Right lobe of liver (tissue), 6 donors: ENCODE measurements at regions not wholly inside any gene's neighbourhood (a gene's known extent, or its start where the extent isn't known, plus 50 kb on each side); places are given as distances from the start of the nearest gene placed in this dataset.

ENCODE experiments used
- ATAC-seq, 4 donors: fragments of 200-7000 bp; cut with Tn5 transposase; one replicate each; pipeline ENCODE4 v1.9.1; 2020; ENCODE audit warnings: mild to moderate bottlenecking in 4 of 4, moderate library complexity in 4 of 4
- DNase-seq, 3 donors: peaks; one replicate each; pipeline ENCODE4 v3.0.0-alpha.2; 2020
- H3K27ac ChIP-seq, 3 donors: fragments of 200-600 bp; one replicate each; pipeline ENCODE4 v1.8.0; 2022
- H3K27me3 ChIP-seq, 2 donors: fragments of 200-600 bp; one replicate each; pipeline ENCODE4 v1.8.0; 2022
- H3K36me3 ChIP-seq, 4 donors: fragments of 200-600 bp; sonication (generic) in 1 of 4; one replicate each; pipeline versions ENCODE4 v1.5.1 to v1.8.0; 2017 to 2022; ENCODE audit warnings: control low read depth in 1 of 4
- H3K4me1 ChIP-seq, 4 donors: fragments of 200-600 bp; sonication (generic) in 1 of 4; one replicate each; pipeline versions ENCODE4 v1.5.1 to v1.8.0; 2017 to 2022; ENCODE audit warnings: control low read depth in 1 of 4
- H3K4me3 ChIP-seq, 3 donors: fragments of 200-600 bp; one replicate each; pipeline ENCODE4 v1.8.0; 2022
- H3K9me3 ChIP-seq, 4 donors: fragments of 200-600 bp; sonication (generic) in 1 of 4; one replicate each; pipeline versions ENCODE4 v1.5.1 to v1.8.0; 2017 to 2022; ENCODE audit warnings: control low read depth in 1 of 4
- CTCF ChIP-seq, 4 donors: fragments of 200-600 bp in 3 of 4; fragments of 450-650 bp in 1 of 4; IDR thresholded peaks; one replicate each; pipeline versions ENCODE4 v1.5.1 to v1.8.0; 2016 to 2022; ENCODE audit warnings: antibody characterized with exemption in 4 of 4, mild to moderate bottlenecking in 2 of 4
- POLR2A ChIP-seq: fragments of 450-650 bp; IDR thresholded peaks from one replicate; pipeline ENCODE4 v1.6.1; 2017; ENCODE audit warnings: antibody characterized with exemption, mild to moderate bottlenecking
- WGBS: methylation state at CpG from one replicate; pipeline ENCODE4 v1.1.6; 2018; ENCODE audit warnings: low coverage, low lambda C conversion rate; ENCODE audit not compliant: insufficient coverage; ENCODE audit errors: missing lambda C conversion rate; 5-methylcytosine and 5-hydroxymethylcytosine counted together
- intact Hi-C, 2 donors: fragments of 100-400 bp; cut with DNase I; formaldehyde crosslinking; loops; one replicate each; pipeline versions ENCODE4 v1.11.2 to v1.14.1; 2022
- donor health status: DM: no; HTN: yes; CAD: no.
- donor health status: DM: no; HTN: no; CAD: no.
- donor health status: DM: no; HTN: no; CAD: no.
- donor health status: DM: no; HTN: yes; CAD: no.
- donor health status: DM: no; HTN: yes; CAD: no.

GRCh38 chr3:152930516-152930915 lies 95.6 kb downstream of the P2RY1 start:
- Histone ChIP-seq H3K27me3 (no peaks in the 10 kb centered on the region), H3K4me1 (no peaks in the 10 kb centered on the region), H3K4me3 (no peak overlapping the region), H3K36me3 (no peaks in the 10 kb centered on the region), H3K9me3 (no peaks in the 10 kb centered on the region), H3K27ac (no peak overlapping the region)
- WGBS, result 58% methylated on average over 1 of the region's 2 CpGs
- no peak for DNase-seq
- no peak for ATAC-seq
- intact Hi-C loops, result no loop called here
- TF ChIP-seq CTCF (IDR thresholded peaks at IDR 0.05) (no peak), POLR2A (no peak)

GRCh38 chr3:152937234-152937633 lies 102.3 kb downstream of the P2RY1 start:
- Histone ChIP-seq H3K36me3 (no peaks in the 10 kb centered on the region), H3K9me3 (no peaks in the 10 kb centered on the region), H3K27ac (no peak overlapping the region), H3K4me1 (no peaks in the 10 kb centered on the region), H3K4me3 (no peak overlapping the region), H3K27me3 (no peaks in the 10 kb centered on the region)
- intact Hi-C loops, result no loop called here
- 43% methylated on average over 2 of the region's 2 CpGs for WGBS
- peak in 1 of 4 donors; percentile 17 for ATAC-seq
- TF ChIP-seq CTCF (IDR thresholded peaks at IDR 0.05), result peak in 1 of 4 donors; percentile 5
- no peak for TF ChIP-seq POLR2A
- DNase-seq, result no peak

- 47% methylated on average over 1 of the region's 1 CpG for WGBS
These were observed 104.2 kb downstream of the P2RY1 start for GRCh38 chr3:152938974-152939636.

GRCh38 chr3:152941859-152942258 lies 106.9 kb downstream of the P2RY1 start:
- peak in 1 of 4 donors; percentile 76 for ATAC-seq
- no peak overlapping the region for H3K27ac ChIP-seq
- H3K4me1 ChIP-seq, result no peaks in the 10 kb centered on the region
- no peaks in the 10 kb centered on the region for H3K27me3 ChIP-seq
- no peak for DNase-seq
- H3K36me3 ChIP-seq, result no peaks in the 10 kb centered on the region
- no peak overlapping the region for H3K4me3 ChIP-seq
- TF ChIP-seq CTCF (IDR thresholded peaks at IDR 0.05) (no peak), POLR2A (no peak)
- intact Hi-C loops, result no loop called here
- WGBS, result 45% methylated on average over 3 of the region's 3 CpGs
- H3K9me3 ChIP-seq, result no peaks in the 10 kb centered on the region

More at GRCh38 chr3:152938974-152939636, 104.2 kb downstream of the P2RY1 start:
- intact Hi-C loops, result no loop called here
- H3K9me3 ChIP-seq, result no peaks in the 10 kb centered on the region
- H3K4me3 ChIP-seq, result no peak overlapping the region
- H3K27me3 ChIP-seq, result no peaks in the 10 kb centered on the region
- no peak for DNase-seq
- no peak for ATAC-seq
- H3K27ac ChIP-seq, result no peak overlapping the region
- H3K36me3 ChIP-seq, result no peaks in the 10 kb centered on the region
- no peaks in the 10 kb centered on the region for H3K4me1 ChIP-seq
- TF ChIP-seq CTCF (IDR thresholded peaks at IDR 0.05) (no peak), POLR2A (no peak)
